ENCODE measurements at regions not wholly inside any gene's neighbourhood (a gene's known extent, or its start where the extent isn't known, plus 50 kb on each side); places are given as distances from the start of the nearest gene placed in this dataset.

- FAIRE-seq, result no peak
- Histone ChIP-seq H3K27me3 (ENCODE audit: control insufficient read depth, insufficient read depth, low read length) (no peaks in the 10 kb centered on the region), H3K9ac (ENCODE audit: low read length in 3 of 3) (no peak overlapping the region), H3K9me3 (ENCODE audit: control insufficient read depth in 2 of 3, insufficient read depth in 1 of 3, low read length in 3 of 3) (no peaks in the 10 kb centered on the region), H3K4me1 (ENCODE audit: control insufficient read depth in 2 of 3, insufficient read depth in 2 of 3, low read depth in 1 of 3, low read length in 3 of 3) (no peaks in the 10 kb centered on the region), H3K27ac (ENCODE audit: low read depth in 2 of 2, low read length in 2 of 2) (no peak overlapping the region), H3K36me3 (ENCODE audit: control insufficient read depth in 2 of 3, insufficient read depth in 3 of 3, low read length in 3 of 3) (no peaks in the 10 kb centered on the region), H3K4me3 (ENCODE audit: low read length in 3 of 3) (no peak overlapping the region)
- no peak for TF ChIP-seq CTCF (IDR thresholded peaks at IDR 0.05; ENCODE audit: borderline replicate concordance, extremely low read depth, insufficient read depth)
- intact Hi-C loops (cut with DNase I), result no loop called here
- DNase-seq, result no peak
Measured at GRCh38 chr7:79615466-79615865, 162.0 kb upstream of the MAGI2 start.

- intact Hi-C loops (cut with DNase I), result no loop called here
- TF ChIP-seq CTCF (IDR thresholded peaks at IDR 0.05; ENCODE audit: borderline replicate concordance, extremely low read depth, insufficient read depth), result no peak
- FAIRE-seq, result no peak
- Histone ChIP-seq H3K27ac (ENCODE audit: low read depth in 2 of 2, low read length in 2 of 2) (no peak overlapping the region), H3K9ac (ENCODE audit: low read length in 3 of 3) (no peak overlapping the region), H3K9me3 (ENCODE audit: control insufficient read depth in 2 of 3, insufficient read depth in 1 of 3, low read length in 3 of 3) (no peaks in the 10 kb centered on the region), H3K4me1 (ENCODE audit: control insufficient read depth in 2 of 3, insufficient read depth in 2 of 3, low read depth in 1 of 3, low read length in 3 of 3) (no peaks in the 10 kb centered on the region), H3K4me3 (ENCODE audit: low read length in 3 of 3) (no peak overlapping the region), H3K36me3 (ENCODE audit: control insufficient read depth in 2 of 3, insufficient read depth in 3 of 3, low read length in 3 of 3) (no peaks in the 10 kb centered on the region), H3K27me3 (ENCODE audit: control insufficient read depth, insufficient read depth, low read length) (no peaks in the 10 kb centered on the region)
- no peak for DNase-seq
Measured at GRCh38 chr7:79612903-79613302, 159.4 kb upstream of the MAGI2 start.

DNA sequence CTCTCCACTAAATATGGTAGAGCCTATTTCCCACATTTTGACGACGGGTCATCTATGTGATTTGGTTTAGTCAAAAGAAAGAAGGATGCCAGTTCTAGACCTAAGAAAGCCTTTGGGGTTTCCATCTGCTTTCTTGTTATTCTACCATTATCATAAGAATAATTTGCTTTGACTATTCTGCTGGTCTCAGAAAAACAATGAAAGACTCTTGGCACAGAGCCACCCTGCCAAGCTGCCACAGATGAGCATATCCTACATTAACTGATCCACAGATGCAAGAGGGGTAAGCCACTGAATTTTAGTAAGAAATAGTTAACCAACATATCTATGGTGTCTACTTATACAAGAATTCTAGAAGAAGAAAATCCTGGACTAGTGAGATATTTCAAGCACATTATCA lies 158.6 kb upstream of the MAGI2 start:
- Histone ChIP-seq H3K9ac (ENCODE audit: low read length in 3 of 3) (no peak overlapping the region), H3K27me3 (ENCODE audit: control insufficient read depth, insufficient read depth, low read length) (no peaks in the 10 kb centered on the region), H3K27ac (ENCODE audit: low read depth in 2 of 2, low read length in 2 of 2) (no peak overlapping the region), H3K36me3 (ENCODE audit: control insufficient read depth in 2 of 3, insufficient read depth in 3 of 3, low read length in 3 of 3) (no peaks in the 10 kb centered on the region), H3K4me3 (ENCODE audit: low read length in 3 of 3) (no peak overlapping the region), H3K4me1 (ENCODE audit: control insufficient read depth in 2 of 3, insufficient read depth in 2 of 3, low read depth in 1 of 3, low read length in 3 of 3) (no peaks in the 10 kb centered on the region), H3K9me3 (ENCODE audit: control insufficient read depth in 2 of 3, insufficient read depth in 1 of 3, low read length in 3 of 3) (no peaks in the 10 kb centered on the region)
- TF ChIP-seq CTCF (IDR thresholded peaks at IDR 0.05; ENCODE audit: borderline replicate concordance, extremely low read depth, insufficient read depth), result no peak
- intact Hi-C loops (cut with DNase I), result no loop called here
- FAIRE-seq, result no peak
- DNase-seq, result no peak

DNA sequence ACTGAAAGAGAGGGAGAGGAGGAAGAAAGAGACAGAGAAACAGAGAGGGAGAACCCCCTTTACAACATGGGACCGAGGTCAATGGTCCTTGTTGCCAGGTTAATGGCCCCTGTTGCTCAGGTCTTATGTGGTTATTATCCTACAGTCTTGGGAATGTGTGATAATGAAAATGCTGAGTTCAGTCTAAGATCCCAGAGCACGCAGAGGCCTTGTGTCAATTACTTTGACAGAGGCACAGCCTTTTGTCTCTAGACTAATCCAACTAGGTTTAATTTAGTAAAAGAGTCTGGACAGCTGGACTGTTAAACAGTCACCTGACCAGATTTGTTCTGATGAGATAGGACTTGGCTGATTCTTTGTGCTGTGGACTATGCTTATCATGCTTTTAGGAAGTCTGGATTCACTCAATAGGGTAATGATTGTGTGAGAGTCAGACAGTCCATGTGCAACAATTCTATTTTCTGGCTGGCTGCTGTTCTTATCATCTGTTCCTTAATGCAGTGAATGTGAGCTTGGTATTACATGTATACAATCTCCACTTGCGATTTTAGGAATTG lies 157.4 kb upstream of the MAGI2 start:
- no peaks in the 10 kb centered on the region for H3K36me3 ChIP-seq (ENCODE audit: control insufficient read depth in 2 of 3, insufficient read depth in 3 of 3, low read length in 3 of 3)
- H3K4me1 ChIP-seq (ENCODE audit: control insufficient read depth in 2 of 3, insufficient read depth in 2 of 3, low read depth in 1 of 3, low read length in 3 of 3), result no peaks in the 10 kb centered on the region
- H3K9me3 ChIP-seq (ENCODE audit: control insufficient read depth in 2 of 3, insufficient read depth in 1 of 3, low read length in 3 of 3), result no peaks in the 10 kb centered on the region
- no peak for DNase-seq
- H3K27me3 ChIP-seq (ENCODE audit: control insufficient read depth, insufficient read depth, low read length), result no peaks in the 10 kb centered on the region
- intact Hi-C loops (cut with DNase I), result no loop called here
- H3K9ac ChIP-seq (ENCODE audit: low read length in 3 of 3), result no peak overlapping the region
- H3K4me3 ChIP-seq (ENCODE audit: low read length in 3 of 3), result no peak overlapping the region
- no peak for FAIRE-seq
- no peak for TF ChIP-seq CTCF (IDR thresholded peaks at IDR 0.05; ENCODE audit: borderline replicate concordance, extremely low read depth, insufficient read depth)
- H3K27ac ChIP-seq (ENCODE audit: low read depth in 2 of 2, low read length in 2 of 2), result no peak overlapping the region
